ENCODE measurements at regions not wholly inside any gene's neighbourhood (a gene's known extent, or its start where the extent isn't known, plus 50 kb on each side); places are given as distances from the start of the nearest gene placed in this dataset.
"Not testable (repeated sequence)": the region's sequence is repeated elsewhere in the genome, so short reads cannot be mapped to it uniquely, and the experiment has no call there.

DNA sequence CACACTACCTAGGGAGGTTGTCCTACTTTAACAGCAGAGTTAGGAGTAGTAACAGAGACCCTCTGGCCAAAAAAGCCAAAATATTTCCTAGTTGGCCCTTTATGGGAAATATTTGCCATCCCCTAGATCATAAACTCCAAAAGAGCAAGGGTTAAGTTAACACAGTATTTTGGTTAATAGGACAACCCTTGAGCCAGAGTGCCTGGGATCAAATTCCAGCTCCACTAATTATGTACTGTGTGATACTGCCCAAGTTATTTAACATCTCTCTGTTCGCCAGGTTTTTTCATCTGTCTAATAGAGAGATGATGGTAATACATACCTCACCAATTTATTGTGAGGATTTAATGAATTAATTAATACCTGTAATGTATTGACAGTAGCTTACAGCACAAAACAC, 767.4 kb downstream of the KCNJ2 start:
- Mint-ChIP-seq H3K4me3 (no peak overlapping the region), H3K36me3 (ENCODE audit: insufficient read depth) (no peaks in the 10 kb centered on the region), H3K27ac (ENCODE audit: low read depth) (no peak overlapping the region), H3K4me1 (no peaks in the 10 kb centered on the region), H3K27me3 (no peaks in the 10 kb centered on the region), H3K9me3 (peaks cover 14% of the 10 kb centered on the region)
- ATAC-seq (replicated peaks; ENCODE audit: extremely low read depth, poor library complexity, severe bottlenecking) (no peak), DNase-seq (ENCODE audit: low spot score in 2 of 2) (no peak)

GRCh38 chr17:70938336-70938735, 769.0 kb downstream of the KCNJ2 start:
- H3K36me3 Mint-ChIP-seq (ENCODE audit: insufficient read depth), result no peaks in the 10 kb centered on the region
- ATAC-seq (replicated peaks; ENCODE audit: extremely low read depth, poor library complexity, severe bottlenecking) (no peak), DNase-seq (ENCODE audit: low spot score in 2 of 2) (no peak)
- H3K4me1 Mint-ChIP-seq, result no peaks in the 10 kb centered on the region
- no peak overlapping the region for H3K4me3 Mint-ChIP-seq
- H3K27me3 Mint-ChIP-seq, result no peaks in the 10 kb centered on the region
- peaks cover 14% of the 10 kb centered on the region for H3K9me3 Mint-ChIP-seq
- no peak overlapping the region for H3K27ac Mint-ChIP-seq (ENCODE audit: low read depth)

DNA sequence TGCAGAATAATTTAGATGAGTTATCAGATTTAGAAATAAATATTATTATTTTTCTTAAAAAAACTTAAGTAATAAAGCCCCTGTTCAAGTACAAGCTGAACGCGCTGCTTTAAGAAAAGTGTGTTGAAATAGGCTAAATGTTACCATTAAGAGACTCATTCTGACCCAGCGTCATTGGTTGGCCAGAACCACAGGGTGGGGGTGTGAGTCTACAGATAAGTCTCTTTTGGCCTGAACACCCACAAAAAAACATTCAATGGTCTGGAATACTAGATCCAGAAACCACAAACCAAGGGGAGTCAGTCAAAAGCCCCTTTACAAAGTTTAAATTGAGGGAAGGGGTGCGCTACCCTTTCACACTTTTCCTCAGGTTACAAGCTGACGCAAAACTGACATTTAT, 776.1 kb downstream of the KCNJ2 start:
- no peaks in the 10 kb centered on the region for H3K36me3 Mint-ChIP-seq (ENCODE audit: insufficient read depth)
- H3K27me3 Mint-ChIP-seq, result no peaks in the 10 kb centered on the region
- ATAC-seq (replicated peaks; ENCODE audit: extremely low read depth, poor library complexity, severe bottlenecking) (no peak), DNase-seq (ENCODE audit: low spot score in 2 of 2) (no peak)
- H3K27ac Mint-ChIP-seq (ENCODE audit: low read depth), result no peak overlapping the region
- H3K4me1 Mint-ChIP-seq, result no peaks in the 10 kb centered on the region
- H3K9me3 Mint-ChIP-seq, result peaks cover 3% of the 10 kb centered on the region
- no peak overlapping the region for H3K4me3 Mint-ChIP-seq

GRCh38 chr17:70947215-70947614, 777.9 kb downstream of the KCNJ2 start:
- no peak overlapping the region for H3K4me3 Mint-ChIP-seq
- peaks cover 17% of the 10 kb centered on the region for H3K9me3 Mint-ChIP-seq
- no peak overlapping the region for H3K27ac Mint-ChIP-seq (ENCODE audit: low read depth)
- DNase-seq (ENCODE audit: low spot score in 2 of 2) (no peak), ATAC-seq (replicated peaks; ENCODE audit: extremely low read depth, poor library complexity, severe bottlenecking) (no peak)
- H3K27me3 Mint-ChIP-seq, result no peaks in the 10 kb centered on the region
- H3K36me3 Mint-ChIP-seq (ENCODE audit: insufficient read depth), result no peaks in the 10 kb centered on the region
- H3K4me1 Mint-ChIP-seq, result no peaks in the 10 kb centered on the region

GRCh38 chr17:70947636-70948565, 778.6 kb downstream of the KCNJ2 start:
- ATAC-seq (replicated peaks; ENCODE audit: extremely low read depth, poor library complexity, severe bottlenecking), result no peak
- Mint-ChIP-seq H3K36me3 (ENCODE audit: insufficient read depth) (no peaks in the 10 kb centered on the region), H3K9me3 (peaks cover 20% of the 10 kb centered on the region), H3K27ac (ENCODE audit: low read depth) (no peak overlapping the region), H3K27me3 (no peaks in the 10 kb centered on the region), H3K4me3 (no peak overlapping the region), H3K4me1 (no peaks in the 10 kb centered on the region)
- no peak for DNase-seq (ENCODE audit: low spot score in 2 of 2)

DNA sequence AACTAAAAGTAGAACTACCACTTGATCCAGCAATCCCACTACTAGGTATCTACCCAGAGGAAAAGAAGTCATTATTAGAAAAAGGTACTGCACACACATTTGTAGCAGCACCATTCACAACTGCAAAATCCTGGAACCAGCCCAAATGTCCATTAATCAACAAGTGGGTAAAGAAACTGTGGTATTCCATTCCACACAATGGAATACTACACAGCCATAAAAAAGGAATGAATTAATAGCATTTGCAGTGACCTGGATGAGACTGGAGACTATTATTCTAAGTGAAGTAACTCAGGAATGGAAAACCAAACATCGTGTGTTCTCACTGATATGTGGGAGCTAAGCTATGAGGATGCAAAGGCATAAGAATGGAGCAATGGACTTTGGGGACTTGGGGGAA, 783.8 kb downstream of the KCNJ2 start:
- not testable (repeated sequence) for H3K27ac Mint-ChIP-seq (ENCODE audit: low read depth); H3K36me3 Mint-ChIP-seq (ENCODE audit: insufficient read depth); DNase-seq (ENCODE audit: low spot score in 2 of 2); H3K4me3 Mint-ChIP-seq; H3K27me3 Mint-ChIP-seq; H3K4me1 Mint-ChIP-seq; ATAC-seq (replicated peaks; ENCODE audit: extremely low read depth, poor library complexity, severe bottlenecking)
- H3K9me3 Mint-ChIP-seq, result peaks cover 24% of the 10 kb centered on the region

GRCh38 chr17:70955441-70955840, 786.1 kb downstream of the KCNJ2 start:
- peaks cover 21% of the 10 kb centered on the region for H3K9me3 Mint-ChIP-seq
- no peak for ATAC-seq (replicated peaks; ENCODE audit: extremely low read depth, poor library complexity, severe bottlenecking)
- H3K36me3 Mint-ChIP-seq (ENCODE audit: insufficient read depth), result no peaks in the 10 kb centered on the region
- no peak for DNase-seq (ENCODE audit: low spot score in 2 of 2)
- no peak overlapping the region for H3K27ac Mint-ChIP-seq (ENCODE audit: low read depth)
- H3K4me1 Mint-ChIP-seq, result no peaks in the 10 kb centered on the region
- no peak overlapping the region for H3K4me3 Mint-ChIP-seq
- no peaks in the 10 kb centered on the region for H3K27me3 Mint-ChIP-seq

GRCh38 chr17:70956726-70957125, 787.4 kb downstream of the KCNJ2 start:
- Mint-ChIP-seq H3K36me3 (ENCODE audit: insufficient read depth) (no peaks in the 10 kb centered on the region), H3K4me1 (no peaks in the 10 kb centered on the region), H3K27me3 (no peaks in the 10 kb centered on the region), H3K27ac (ENCODE audit: low read depth) (no peak overlapping the region), H3K4me3 (no peak overlapping the region), H3K9me3 (peaks cover 11% of the 10 kb centered on the region)
- ATAC-seq (replicated peaks; ENCODE audit: extremely low read depth, poor library complexity, severe bottlenecking) (no peak), DNase-seq (ENCODE audit: low spot score in 2 of 2) (no peak)

GRCh38 chr17:70961341-70961740, 792.0 kb downstream of the KCNJ2 start:
- Mint-ChIP-seq H3K27ac (ENCODE audit: low read depth) (no peak overlapping the region), H3K36me3 (ENCODE audit: insufficient read depth) (no peaks in the 10 kb centered on the region), H3K9me3 (peaks cover 4% of the 10 kb centered on the region), H3K27me3 (no peaks in the 10 kb centered on the region), H3K4me3 (no peak overlapping the region), H3K4me1 (no peaks in the 10 kb centered on the region)
- DNase-seq (ENCODE audit: low spot score in 2 of 2), result no peak
- no peak for ATAC-seq (replicated peaks; ENCODE audit: extremely low read depth, poor library complexity, severe bottlenecking)

- Mint-ChIP-seq H3K4me3 (no peak overlapping the region), H3K9me3 (peaks cover 4% of the 10 kb centered on the region), H3K27ac (ENCODE audit: low read depth) (no peak overlapping the region), H3K27me3 (no peaks in the 10 kb centered on the region), H3K4me1 (no peaks in the 10 kb centered on the region), H3K36me3 (ENCODE audit: insufficient read depth) (no peaks in the 10 kb centered on the region)
- no peak for ATAC-seq (replicated peaks; ENCODE audit: extremely low read depth, poor library complexity, severe bottlenecking)
- DNase-seq (ENCODE audit: low spot score in 2 of 2), result no peak
Measured at GRCh38 chr17:70968302-70968701, 799.0 kb downstream of the KCNJ2 start.

GRCh38 chr17:70969521-70970034, 800.2 kb downstream of the KCNJ2 start:
- no peak overlapping the region for H3K4me3 Mint-ChIP-seq
- DNase-seq (ENCODE audit: low spot score in 2 of 2) (no peak), ATAC-seq (replicated peaks; ENCODE audit: extremely low read depth, poor library complexity, severe bottlenecking) (no peak)
- no peaks in the 10 kb centered on the region for H3K9me3 Mint-ChIP-seq
- H3K27me3 Mint-ChIP-seq, result no peaks in the 10 kb centered on the region
- no peak overlapping the region for H3K27ac Mint-ChIP-seq (ENCODE audit: low read depth)
- no peaks in the 10 kb centered on the region for H3K36me3 Mint-ChIP-seq (ENCODE audit: insufficient read depth)
- H3K4me1 Mint-ChIP-seq, result no peaks in the 10 kb centered on the region

- ATAC-seq (replicated peaks; ENCODE audit: extremely low read depth, poor library complexity, severe bottlenecking), result no peak
- no peak for DNase-seq (ENCODE audit: low spot score in 2 of 2)
- Mint-ChIP-seq H3K4me3 (no peak overlapping the region), H3K9me3 (peaks cover 16% of the 10 kb centered on the region), H3K27ac (ENCODE audit: low read depth) (no peak overlapping the region), H3K36me3 (ENCODE audit: insufficient read depth) (no peaks in the 10 kb centered on the region), H3K4me1 (no peaks in the 10 kb centered on the region), H3K27me3 (no peaks in the 10 kb centered on the region)
Measured at GRCh38 chr17:70976447-70976846, 807.1 kb downstream of the KCNJ2 start.

- Mint-ChIP-seq H3K4me3 (no peak overlapping the region), H3K27me3 (no peaks in the 10 kb centered on the region), H3K27ac (ENCODE audit: low read depth) (no peak overlapping the region), H3K36me3 (ENCODE audit: insufficient read depth) (no peaks in the 10 kb centered on the region), H3K4me1 (no peaks in the 10 kb centered on the region), H3K9me3 (peaks cover 20% of the 10 kb centered on the region)
- DNase-seq (ENCODE audit: low spot score in 2 of 2) (no peak), ATAC-seq (replicated peaks; ENCODE audit: extremely low read depth, poor library complexity, severe bottlenecking) (no peak)
Measured at GRCh38 chr17:70984873-70985272, 815.5 kb downstream of the KCNJ2 start.
